Activated CD8-positive, alpha-beta T cell treated with anti-CD3 and anti-CD28 coated beads for 36 hours (primary cell): ENCODE measurements at regions not wholly inside any gene's neighbourhood (a gene's known extent, or its start where the extent isn't known, plus 50 kb on each side); places are given as distances from the start of the nearest gene placed in this dataset.
A peak's percentile ranks its signal among the peaks of the same experiment; 100 is the strongest.

Experiments used
- ATAC-seq: fragments of 200-7000 bp; cut with Tn5 transposase; one replicate; pipeline ENCODE4 v1.10.0; 2021; ENCODE audit warnings: mild to moderate bottlenecking, moderate library complexity
- CTCF ChIA-PET: fragments of 350-600 bp; sonication (Branson Sonifier 250); formaldehyde crosslinking; loops from one replicate; lab custom pipeline; 2021; ENCODE audit warnings: antibody characterized with exemption; lab: Charles Lee
- POLR2A ChIA-PET: fragments of 350-600 bp; sonication (Branson Sonifier 250); formaldehyde crosslinking; loops from one replicate; lab custom pipeline; 2021; ENCODE audit warnings: antibody characterized with exemption; lab: Charles Lee
- DNase-seq: peaks from one replicate; pipeline ENCODE4 v3.0.0-alpha.2; 2020
- H3K27ac Mint-ChIP-seq: one replicate; pipeline ENCODE4 v1.8.0; 2021; ENCODE audit warnings: mild to moderate bottlenecking, mixed read lengths
- H3K27me3 Mint-ChIP-seq: one replicate; pipeline ENCODE4 v1.8.0; 2021; ENCODE audit warnings: mixed read lengths
- H3K36me3 Mint-ChIP-seq: one replicate; pipeline ENCODE4 v1.8.0; 2021; ENCODE audit warnings: low read depth, mixed read lengths
- H3K4me1 Mint-ChIP-seq: one replicate; pipeline ENCODE4 v1.8.0; 2021; ENCODE audit warnings: low read depth, mixed read lengths
- H3K4me3 Mint-ChIP-seq: one replicate; pipeline ENCODE4 v1.8.0; 2021; ENCODE audit warnings: mild to moderate bottlenecking, moderate library complexity, mixed read lengths
- H3K9me3 Mint-ChIP-seq: one replicate; pipeline ENCODE4 v1.8.0; 2021; ENCODE audit warnings: mixed read lengths
- intact Hi-C: fragments of 100-400 bp; cut with micrococcal nuclease; formaldehyde crosslinking; loops from one replicate; pipeline ENCODE4 v1.10.0; 2022
- TF ChIP-seq, protein P1 (sequence below): fragments of 200-600 bp; IDR thresholded peaks from one replicate; pipeline ENCODE4 v1.8.0; 2022; ENCODE audit warnings: antibody characterized with exemption, mild to moderate bottlenecking

DNA sequence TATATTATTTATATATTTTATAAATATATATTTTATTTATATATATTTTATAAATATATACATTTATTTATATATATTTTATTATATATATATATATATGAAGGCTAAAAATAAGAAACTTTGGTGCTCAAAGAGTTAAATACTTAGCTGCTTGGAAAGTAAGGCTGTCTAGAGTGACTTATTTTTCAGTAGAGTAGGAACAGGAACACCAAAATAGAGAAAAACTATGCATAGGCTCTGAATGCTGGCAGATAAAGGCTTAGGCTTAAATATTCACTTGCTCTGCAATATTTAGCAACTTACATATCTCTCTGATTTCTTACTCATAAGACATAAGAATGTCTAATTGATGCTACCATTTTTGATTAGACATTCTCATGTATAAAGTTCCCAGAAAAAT is 991.2 kb downstream of the VRK1 start:
- ATAC-seq (no peak), DNase-seq (no peak)
- Mint-ChIP-seq H3K36me3 (no peaks in the 10 kb centered on the region), H3K4me3 (no peak overlapping the region), H3K27ac (no peak overlapping the region), H3K4me1 (peaks cover 24% of the 10 kb centered on the region), H3K9me3 (no peaks in the 10 kb centered on the region), H3K27me3 (no peaks in the 10 kb centered on the region)
- CTCF ChIA-PET = no interaction called here
- POLR2A ChIA-PET = no interaction called here
- intact Hi-C loops = no loop called here
- TF ChIP-seq, protein P1, sequence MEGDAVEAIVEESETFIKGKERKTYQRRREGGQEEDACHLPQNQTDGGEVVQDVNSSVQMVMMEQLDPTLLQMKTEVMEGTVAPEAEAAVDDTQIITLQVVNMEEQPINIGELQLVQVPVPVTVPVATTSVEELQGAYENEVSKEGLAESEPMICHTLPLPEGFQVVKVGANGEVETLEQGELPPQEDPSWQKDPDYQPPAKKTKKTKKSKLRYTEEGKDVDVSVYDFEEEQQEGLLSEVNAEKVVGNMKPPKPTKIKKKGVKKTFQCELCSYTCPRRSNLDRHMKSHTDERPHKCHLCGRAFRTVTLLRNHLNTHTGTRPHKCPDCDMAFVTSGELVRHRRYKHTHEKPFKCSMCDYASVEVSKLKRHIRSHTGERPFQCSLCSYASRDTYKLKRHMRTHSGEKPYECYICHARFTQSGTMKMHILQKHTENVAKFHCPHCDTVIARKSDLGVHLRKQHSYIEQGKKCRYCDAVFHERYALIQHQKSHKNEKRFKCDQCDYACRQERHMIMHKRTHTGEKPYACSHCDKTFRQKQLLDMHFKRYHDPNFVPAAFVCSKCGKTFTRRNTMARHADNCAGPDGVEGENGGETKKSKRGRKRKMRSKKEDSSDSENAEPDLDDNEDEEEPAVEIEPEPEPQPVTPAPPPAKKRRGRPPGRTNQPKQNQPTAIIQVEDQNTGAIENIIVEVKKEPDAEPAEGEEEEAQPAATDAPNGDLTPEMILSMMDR = no peak

DNA sequence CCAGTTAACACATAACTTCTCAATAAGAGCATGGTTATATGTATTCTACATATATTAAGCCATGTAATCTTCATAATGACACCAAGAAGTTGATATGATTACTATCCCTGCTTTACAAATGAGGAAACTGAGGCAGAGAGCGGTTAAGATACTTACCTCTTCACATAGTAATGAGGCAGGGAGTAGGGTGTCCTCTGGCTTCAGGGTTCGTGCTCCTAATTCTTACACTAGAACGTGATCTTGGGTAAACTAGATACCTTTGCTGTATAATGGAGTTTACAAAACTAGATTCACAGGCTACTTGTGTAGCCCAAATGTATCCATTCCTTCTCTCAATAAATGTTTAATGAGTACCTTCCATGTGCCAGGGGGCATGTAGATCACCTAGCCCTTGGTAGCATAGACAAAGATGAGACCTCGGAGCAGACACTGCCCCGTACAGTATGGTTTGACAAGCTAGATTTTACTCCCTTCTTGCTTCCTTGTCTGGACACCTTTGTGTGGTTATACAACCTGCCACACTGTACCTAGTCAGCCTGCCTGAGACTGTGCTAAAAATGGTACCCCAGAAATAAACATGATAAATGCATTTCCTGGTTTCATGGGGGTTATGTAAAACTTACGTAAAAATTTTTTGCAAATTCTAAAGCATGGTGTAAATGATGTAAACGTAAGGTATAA is 991.8 kb downstream of the VRK1 start:
- no peaks in the 10 kb centered on the region for H3K9me3 Mint-ChIP-seq

DNA sequence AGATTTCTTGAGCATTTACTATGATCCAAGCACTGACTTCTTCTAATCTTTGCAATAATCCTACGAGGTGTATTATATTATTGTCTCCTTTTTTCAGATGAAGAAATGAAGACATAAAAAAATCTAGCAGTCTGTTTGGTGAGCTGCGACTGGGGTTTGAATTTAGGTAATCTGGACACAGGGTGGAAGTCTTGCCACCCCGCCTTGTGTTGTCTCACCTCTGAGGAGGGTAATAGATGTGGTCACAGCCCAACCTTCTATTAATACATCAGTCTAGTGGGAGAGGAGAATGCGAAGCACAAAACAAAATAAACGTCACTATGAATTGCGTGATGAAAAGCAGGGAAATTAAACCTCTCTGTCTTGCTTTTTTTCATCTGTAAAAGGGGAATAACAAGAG is 993.9 kb downstream of the VRK1 start:
- Mint-ChIP-seq H3K27me3 (no peaks in the 10 kb centered on the region), H3K27ac (no peak overlapping the region), H3K4me3 (no peak overlapping the region), H3K36me3 (no peaks in the 10 kb centered on the region), H3K4me1 (peaks cover 15% of the 10 kb centered on the region), H3K9me3 (no peaks in the 10 kb centered on the region)
- TF ChIP-seq, protein P1 = no peak
- CTCF ChIA-PET = no interaction called here
- DNase-seq (no peak), ATAC-seq (no peak)
- POLR2A ChIA-PET = no interaction called here
- intact Hi-C loops = no loop called here

More for the DNA sequence above, 991.8 kb downstream of the VRK1 start:
- Mint-ChIP-seq H3K4me1 (peaks cover 23% of the 10 kb centered on the region), H3K27me3 (no peaks in the 10 kb centered on the region), H3K36me3 (no peaks in the 10 kb centered on the region), H3K4me3 (no peak overlapping the region), H3K27ac (no peak overlapping the region)
- no peak for DNase-seq
- TF ChIP-seq, protein P1 = no peak
- intact Hi-C loops = no loop called here
- ChIA-PET CTCF (no interaction called here), POLR2A (no interaction called here)
- ATAC-seq = peak; percentile 53

DNA sequence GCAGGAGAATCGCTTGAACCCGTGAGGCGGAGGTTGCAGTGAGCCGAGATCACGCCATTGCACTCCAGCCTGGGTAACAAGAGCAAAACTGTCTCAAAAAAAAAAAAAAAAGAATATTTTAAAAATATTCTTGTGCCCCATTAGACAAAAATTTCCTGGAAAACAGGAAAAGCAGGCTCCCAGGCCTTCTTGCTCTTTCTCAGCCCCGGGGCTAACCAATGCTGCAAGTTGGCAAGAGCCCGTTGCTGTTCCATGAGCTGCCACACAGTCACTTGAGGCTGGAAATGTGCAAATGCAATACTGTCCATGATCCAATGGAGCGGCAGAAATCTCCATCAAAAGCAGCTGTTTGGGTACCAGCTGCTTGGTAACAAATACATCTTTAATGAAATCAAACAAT is 994.7 kb downstream of the VRK1 start:
- ChIA-PET POLR2A (no interaction called here), CTCF (no interaction called here)
- H3K27ac Mint-ChIP-seq = no peak overlapping the region
- H3K4me1 Mint-ChIP-seq = peaks cover 17% of the 10 kb centered on the region
- ATAC-seq (no peak), DNase-seq (no peak)
- H3K27me3 Mint-ChIP-seq = no peaks in the 10 kb centered on the region
- H3K36me3 Mint-ChIP-seq = no peaks in the 10 kb centered on the region
- intact Hi-C loops = no loop called here
- no peak overlapping the region for H3K4me3 Mint-ChIP-seq
- TF ChIP-seq, protein P1 = no peak
- H3K9me3 Mint-ChIP-seq = no peaks in the 10 kb centered on the region

DNA sequence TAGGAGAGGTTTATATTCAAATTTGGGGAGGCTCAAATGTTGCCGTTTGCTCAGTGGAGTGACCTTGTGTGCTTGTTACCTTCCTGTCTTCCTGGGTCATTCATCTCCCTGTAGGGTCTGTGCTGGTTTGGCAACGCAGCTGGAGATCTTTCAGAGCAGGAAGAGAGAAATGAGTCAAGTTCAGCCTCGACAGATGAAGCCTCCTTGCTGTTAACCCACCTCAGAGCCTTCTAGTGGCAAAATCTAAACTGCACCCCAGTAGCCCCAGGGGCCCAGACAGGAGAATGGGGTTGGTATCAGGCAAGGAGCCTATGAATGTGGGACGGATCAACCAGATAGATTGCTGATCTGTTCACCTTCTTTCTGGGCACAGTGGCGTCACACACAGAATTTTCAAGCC is 999.3 kb downstream of the VRK1 start:
- DNase-seq (no peak), ATAC-seq (peak; percentile 62)
- Mint-ChIP-seq H3K27me3 (no peaks in the 10 kb centered on the region), H3K9me3 (no peaks in the 10 kb centered on the region), H3K4me3 (no peak overlapping the region), H3K36me3 (no peaks in the 10 kb centered on the region), H3K27ac (no peak overlapping the region), H3K4me1 (peaks cover 12% of the 10 kb centered on the region)
- TF ChIP-seq, protein P1 = no peak
- ChIA-PET CTCF (interaction anchor here (1.1 kb wide), 1 partner anchor 16 kb away, joined by 3 read pairs; no protein-coding TSS in a partner anchor), POLR2A (no interaction called here)
- intact Hi-C loops = no loop called here
